ENCODE measurements at regions not wholly inside any gene's neighbourhood (a gene's known extent, or its start where the extent isn't known, plus 50 kb on each side); places are given as distances from the start of the nearest gene placed in this dataset.

- Histone ChIP-seq H3K4me3 (no peak overlapping the region), H3K4me1 (no peaks in the 10 kb centered on the region), H3K36me3 (no peaks in the 10 kb centered on the region), H3K27me3 (no peaks in the 10 kb centered on the region), H3K27ac (no peak overlapping the region), H3K9me3 (no peaks in the 10 kb centered on the region)
- intact Hi-C loops (cut with DNase I; ENCODE audit: low total_unique reads) (no loop called here), in situ Hi-C loops (cut with MboI; ENCODE audit: low sequenced_read_pairs in 4 of 4) (no loop called here)
- no peak for TF ChIP-seq POLR2A (IDR thresholded peaks at IDR 0.05)
- no peak for TF ChIP-seq CTCF (IDR thresholded peaks at IDR 0.05 in 4 of 5, conservative IDR thresholded peaks at IDR 0.05 in 1 of 5)
- ATAC-seq (no peak), DNase-seq (no peak)
Measured at GRCh38 chr6:88290411-88290810, 124.3 kb upstream of the CNR1 start.

- H3K4me3 ChIP-seq: no peak overlapping the region
Measured at GRCh38 chr6:88287696-88288095, 121.5 kb upstream of the CNR1 start.

GRCh38 chr6:88276331-88276730, 110.2 kb upstream of the CNR1 start:
- Histone ChIP-seq H3K4me1 (no peaks in the 10 kb centered on the region), H3K27me3 (no peaks in the 10 kb centered on the region), H3K9me3 (no peaks in the 10 kb centered on the region), H3K4me3 (no peak overlapping the region), H3K36me3 (no peaks in the 10 kb centered on the region), H3K27ac (no peak overlapping the region)
- no peak for ATAC-seq
- in situ Hi-C loops (cut with MboI; ENCODE audit: low sequenced_read_pairs in 4 of 4) (no loop called here), intact Hi-C loops (cut with DNase I; ENCODE audit: low total_unique reads) (no loop called here)
- TF ChIP-seq CTCF (IDR thresholded peaks at IDR 0.05 in 4 of 5, conservative IDR thresholded peaks at IDR 0.05 in 1 of 5): no peak
- no peak for TF ChIP-seq POLR2A (IDR thresholded peaks at IDR 0.05)
- DNase-seq: no peak

More at GRCh38 chr6:88287696-88288095, 121.5 kb upstream of the CNR1 start:
- Histone ChIP-seq H3K4me1 (no peaks in the 10 kb centered on the region), H3K36me3 (no peaks in the 10 kb centered on the region), H3K27me3 (no peaks in the 10 kb centered on the region), H3K27ac (no peak overlapping the region), H3K9me3 (no peaks in the 10 kb centered on the region)
- in situ Hi-C loops (cut with MboI; ENCODE audit: low sequenced_read_pairs in 4 of 4): no loop called here
- intact Hi-C loops (cut with DNase I; ENCODE audit: low total_unique reads): no loop called here
- no peak for ATAC-seq
- TF ChIP-seq CTCF (IDR thresholded peaks at IDR 0.05 in 4 of 5, conservative IDR thresholded peaks at IDR 0.05 in 1 of 5) (no peak), POLR2A (IDR thresholded peaks at IDR 0.05) (no peak)
- no peak for DNase-seq

GRCh38 chr6:88268508-88268907, 102.4 kb upstream of the CNR1 start:
- H3K9me3 ChIP-seq: no peaks in the 10 kb centered on the region
- H3K36me3 ChIP-seq: no peaks in the 10 kb centered on the region
- no peak overlapping the region for H3K27ac ChIP-seq
- H3K27me3 ChIP-seq: no peaks in the 10 kb centered on the region
- intact Hi-C loops (cut with DNase I; ENCODE audit: low total_unique reads): no loop called here
- DNase-seq (no peak), ATAC-seq (no peak)
- no peak overlapping the region for H3K4me3 ChIP-seq
- TF ChIP-seq POLR2A (IDR thresholded peaks at IDR 0.05): no peak
- TF ChIP-seq CTCF (IDR thresholded peaks at IDR 0.05 in 4 of 5, conservative IDR thresholded peaks at IDR 0.05 in 1 of 5): no peak
- H3K4me1 ChIP-seq: no peaks in the 10 kb centered on the region
- in situ Hi-C loops (cut with MboI; ENCODE audit: low sequenced_read_pairs in 4 of 4): no loop called here

- no peak for ATAC-seq
- H3K27me3 ChIP-seq: no peaks in the 10 kb centered on the region
- TF ChIP-seq POLR2A (IDR thresholded peaks at IDR 0.05) (no peak), CTCF (IDR thresholded peaks at IDR 0.05 in 4 of 5, conservative IDR thresholded peaks at IDR 0.05 in 1 of 5) (no peak)
- no peak overlapping the region for H3K27ac ChIP-seq
- in situ Hi-C loops (cut with MboI; ENCODE audit: low sequenced_read_pairs in 4 of 4) (no loop called here), intact Hi-C loops (cut with DNase I; ENCODE audit: low total_unique reads) (no loop called here)
- DNase-seq: no peak
- no peak overlapping the region for H3K4me3 ChIP-seq
- H3K9me3 ChIP-seq: no peaks in the 10 kb centered on the region
- no peaks in the 10 kb centered on the region for H3K4me1 ChIP-seq
- no peaks in the 10 kb centered on the region for H3K36me3 ChIP-seq
Measured at GRCh38 chr6:88266126-88266525, 100.0 kb upstream of the CNR1 start.

Measured in gastrocnemius medialis (tissue), 4 donors.